CD14-positive monocyte (primary cell): ENCODE measurements at regions not wholly inside any gene's neighbourhood (a gene's known extent, or its start where the extent isn't known, plus 50 kb on each side); places are given as distances from the start of the nearest gene placed in this dataset.

ENCODE experiments used
- DNase-seq, 3 donors: peaks; one replicate each; pipeline ENCODE4 v3.0.0-alpha.2; 2011 to 2022
- H2AFZ ChIP-seq: 2 replicates; pipeline ENCODE4 v1.6.0; 2012; ENCODE audit warnings: mild to moderate bottlenecking, low read depth, low read length, inconsistent platforms; ENCODE audit not compliant: insufficient read depth, poor library complexity, severe bottlenecking
- H3K27ac ChIP-seq, 2 donors: 1 replicate in 1 of 2; 2 replicates in 1 of 2; pipeline ENCODE4 v1.5.1; 2012 to 2013; ENCODE audit warnings: low read length in 2 of 2, control low read depth in 1 of 2, inconsistent platforms in 1 of 2, low read depth in 1 of 2, mild to moderate bottlenecking in 1 of 2
- H3K27me3 ChIP-seq, 2 donors: one replicate each; pipeline versions ENCODE4 v1.6.0 to v1.6.1; 2011 to 2013; ENCODE audit warnings: low read length in 2 of 2; ENCODE audit not compliant: control insufficient read depth in 2 of 2, insufficient read depth in 2 of 2
- H3K36me3 ChIP-seq, 2 donors: replicated peaks in 1 of 2; 1 replicate in 1 of 2; 2 replicates in 1 of 2; pipeline versions ENCODE4 v1.5.1 to v1.6.1; 2012 to 2013; ENCODE audit warnings: low read length in 2 of 2, control low read depth in 1 of 2, inconsistent platforms in 1 of 2, mild to moderate bottlenecking in 1 of 2; ENCODE audit not compliant: insufficient read depth in 2 of 2, control insufficient read depth in 1 of 2
- H3K4me1 ChIP-seq, 2 donors: 1 replicate in 1 of 2; 2 replicates in 1 of 2; pipeline versions ENCODE4 v1.5.1 to v1.6.1; 2012 to 2013; ENCODE audit warnings: low read length in 2 of 2, control low read depth in 1 of 2, inconsistent platforms in 1 of 2, mild to moderate bottlenecking in 1 of 2, moderate library complexity in 1 of 2; ENCODE audit not compliant: insufficient read depth in 2 of 2, control insufficient read depth in 1 of 2
- H3K4me2 ChIP-seq: replicated peaks from 2 replicates; pipeline ENCODE3; 2012; ENCODE audit warnings: low read length, moderate library complexity, mild to moderate bottlenecking; ENCODE audit not compliant: poor library complexity, severe bottlenecking; ENCODE audit errors: extremely low read depth
- H3K4me3 ChIP-seq, 3 experiments: fragments of 200-600 bp in 1 of 3; sonication (generic) in 1 of 3; replicated peaks in 1 of 3; 1 replicate in 2 of 3; 2 replicates in 1 of 3; pipeline ENCODE4 v1.5.1; 2011 to 2013; ENCODE audit warnings: low read length in 3 of 3, mild to moderate bottlenecking in 3 of 3, control low read depth in 2 of 3, low read depth in 2 of 3, inconsistent platforms in 1 of 3, moderate library complexity in 1 of 3
- H3K79me2 ChIP-seq: 2 replicates; pipeline ENCODE4 v1.6.0; 2012; ENCODE audit warnings: mild to moderate bottlenecking, control low read depth, inconsistent platforms, low read length, moderate library complexity; ENCODE audit not compliant: insufficient read depth
- H3K9ac ChIP-seq: 2 replicates; pipeline ENCODE4 v1.6.0; 2017; ENCODE audit warnings: low read length, mild to moderate bottlenecking; ENCODE audit not compliant: insufficient read depth, poor library complexity, severe bottlenecking
- H3K9me3 ChIP-seq, 2 donors: replicated peaks in 1 of 2; 1 replicate in 1 of 2; 2 replicates in 1 of 2; pipeline versions ENCODE4 v1.5.1 to v1.6.1; 2012 to 2013; ENCODE audit warnings: low read length in 2 of 2, control low read depth in 1 of 2; ENCODE audit not compliant: control insufficient read depth in 1 of 2, insufficient read depth in 1 of 2
- H4K20me1 ChIP-seq: 2 replicates; pipeline ENCODE4 v1.6.0; 2012; ENCODE audit warnings: mild to moderate bottlenecking, low read length, control low read depth, moderate library complexity; ENCODE audit not compliant: insufficient read depth
- H3K27ac Mint-ChIP-seq, 7 donors: one replicate each; pipeline ENCODE4 v1.8.0; 2020; ENCODE audit warnings: mild to moderate bottlenecking in 7 of 7, mixed read lengths in 7 of 7, moderate library complexity in 6 of 7, inconsistent platforms in 2 of 7
- H3K27me3 Mint-ChIP-seq, 3 donors: one replicate each; pipeline ENCODE4 v1.8.0; 2021 to 2022; ENCODE audit warnings: low read depth in 3 of 3, mild to moderate bottlenecking in 3 of 3, mixed read lengths in 3 of 3, moderate library complexity in 3 of 3, inconsistent platforms in 1 of 3
- H3K36me3 Mint-ChIP-seq, 2 donors: one replicate each; pipeline ENCODE4 v1.8.0; 2020; ENCODE audit warnings: mixed read lengths in 2 of 2, inconsistent platforms in 1 of 2, mild to moderate bottlenecking in 1 of 2
- H3K4me1 Mint-ChIP-seq: one replicate; pipeline ENCODE4 v1.8.0; 2020; ENCODE audit warnings: mild to moderate bottlenecking, mixed read lengths
- H3K4me3 Mint-ChIP-seq, 2 donors: one replicate each; pipeline ENCODE4 v1.8.0; 2020; ENCODE audit warnings: mild to moderate bottlenecking in 2 of 2, mixed read lengths in 2 of 2, moderate library complexity in 1 of 2
- H3K9me3 Mint-ChIP-seq, 7 donors: one replicate each; pipeline ENCODE4 v1.8.0; 2020 to 2022; ENCODE audit warnings: mixed read lengths in 7 of 7, mild to moderate bottlenecking in 6 of 7, moderate library complexity in 6 of 7, inconsistent platforms in 2 of 7
- CTCF ChIP-seq: fragments of 200-600 bp; IDR thresholded peaks from one replicate; pipeline ENCODE4 v1.8.0; 2022; ENCODE audit warnings: antibody characterized with exemption, mild to moderate bottlenecking
- WGBS: methylation state at CpG from one replicate; pipeline ENCODE4 v1.1.5; 2013; ENCODE audit warnings: missing lambda C conversion rate; ENCODE audit not compliant: insufficient coverage; 5-methylcytosine and 5-hydroxymethylcytosine counted together
- intact Hi-C, 2 donors: fragments of 100-400 bp; cut with micrococcal nuclease; formaldehyde crosslinking; loops; one replicate each; pipeline versions ENCODE4 v1.15.0 to v1.15.1; 2023

GRCh38 chr2:180734382-180734781 is 246.0 kb upstream of the UBE2E3 start:
- Histone ChIP-seq H2AFZ (no peak overlapping the region), H3K9me3 (no peaks in the 10 kb centered on the region), H3K36me3 (no peaks in the 10 kb centered on the region), H3K4me2 (no peak overlapping the region), H3K4me3 (no peak overlapping the region), H3K79me2 (no peaks in the 10 kb centered on the region), H3K9ac (no peak overlapping the region), H3K27ac (no peak overlapping the region), H3K27me3 (no peaks in the 10 kb centered on the region), H4K20me1 (no peaks in the 10 kb centered on the region), H3K4me1 (no peaks in the 10 kb centered on the region)
- Mint-ChIP-seq H3K36me3 (no peaks in the 10 kb centered on the region), H3K27me3 (no peaks in the 10 kb centered on the region), H3K27ac (no peak overlapping the region), H3K9me3 (peaks cover 0 to 3% (median 0%) of the 10 kb centered on the region in 7 donors), H3K4me3 (no peak overlapping the region), H3K4me1 (no peaks in the 10 kb centered on the region)
- intact Hi-C loops: no loop called here
- no peak for DNase-seq
- TF ChIP-seq CTCF: no peak

- no peak overlapping the region for H3K27ac Mint-ChIP-seq
- Histone ChIP-seq H3K4me3 (no peak overlapping the region), H3K4me1 (no peaks in the 10 kb centered on the region), H4K20me1 (no peaks in the 10 kb centered on the region), H3K9me3 (no peaks in the 10 kb centered on the region), H3K36me3 (no peaks in the 10 kb centered on the region), H3K9ac (no peak overlapping the region), H3K27ac (no peak overlapping the region), H2AFZ (no peak overlapping the region), H3K79me2 (no peaks in the 10 kb centered on the region), H3K4me2 (no peak overlapping the region), H3K27me3 (no peaks in the 10 kb centered on the region)
- no peak overlapping the region for H3K4me3 Mint-ChIP-seq
- no peak for TF ChIP-seq CTCF
- H3K27me3 Mint-ChIP-seq: no peaks in the 10 kb centered on the region
- no peaks in the 10 kb centered on the region for H3K4me1 Mint-ChIP-seq
- intact Hi-C loops: no loop called here
- DNase-seq: no peak
- peaks cover 0 to 3% (median 0%) of the 10 kb centered on the region in 7 donors for H3K9me3 Mint-ChIP-seq
- WGBS: no CpG with 5 or more reads among the region's 1 CpG
- no peaks in the 10 kb centered on the region for H3K36me3 Mint-ChIP-seq
Measured at GRCh38 chr2:180733330-180733729, 247.1 kb upstream of the UBE2E3 start.
